Osteocyte (in vitro differentiated cells): ENCODE measurements at regions not wholly inside any gene's neighbourhood (a gene's known extent, or its start where the extent isn't known, plus 50 kb on each side); places are given as distances from the start of the nearest gene placed in this dataset.

ENCODE experiments used
- DNase-seq: peaks from one replicate; pipeline ENCODE4 v3.0.0; 2021; ENCODE audit warnings: mixed read lengths; ENCODE audit not compliant: unreplicated experiment; ENCODE audit errors: extremely low spot score
- H3K27ac Mint-ChIP-seq: one replicate; pipeline ENCODE4 v1.8.0; 2021; ENCODE audit warnings: mild to moderate bottlenecking, mixed read lengths; ENCODE audit not compliant: unreplicated experiment
- H3K27me3 Mint-ChIP-seq: one replicate; pipeline ENCODE4 v1.8.0; 2021; ENCODE audit warnings: mixed read lengths; ENCODE audit not compliant: unreplicated experiment
- H3K36me3 Mint-ChIP-seq: one replicate; pipeline ENCODE4 v1.8.0; 2021; ENCODE audit warnings: mixed read lengths; ENCODE audit not compliant: unreplicated experiment
- H3K4me1 Mint-ChIP-seq: one replicate; pipeline ENCODE4 v1.8.0; 2021; ENCODE audit warnings: mixed read lengths; ENCODE audit not compliant: unreplicated experiment
- H3K4me3 Mint-ChIP-seq: one replicate; pipeline ENCODE4 v1.8.0; 2021; ENCODE audit warnings: mild to moderate bottlenecking, moderate library complexity, mixed read lengths; ENCODE audit not compliant: unreplicated experiment
- H3K9me3 Mint-ChIP-seq: one replicate; pipeline ENCODE4 v1.8.0; 2021; ENCODE audit warnings: mixed read lengths; ENCODE audit not compliant: unreplicated experiment
- TF ChIP-seq, protein P1 (sequence below): fragments of 200-600 bp; sonication (generic); IDR thresholded peaks from 2 replicates; pipeline ENCODE4 v1.5.0; 2021; ENCODE audit warnings: antibody characterized with exemption, mild to moderate bottlenecking, moderate library complexity

DNA sequence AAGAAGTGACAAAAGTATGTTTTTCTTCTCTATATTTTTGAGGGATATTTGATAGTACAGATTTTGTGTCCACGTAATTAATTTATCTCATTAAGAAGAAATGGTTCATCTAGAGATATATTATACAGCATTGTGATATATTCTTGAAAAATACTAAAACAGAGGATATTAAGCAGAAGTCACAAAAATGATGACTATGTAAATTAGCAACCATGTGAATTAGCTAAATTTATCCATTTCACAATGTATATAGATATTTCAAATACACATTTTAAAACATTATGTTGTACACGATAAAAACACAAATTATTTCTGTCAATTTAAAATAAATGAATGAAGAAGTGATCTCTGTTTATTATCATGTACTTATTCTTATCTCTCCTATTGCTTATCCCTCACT is 989.5 kb downstream of the TUSC7 start:
- peaks cover 8% of the 10 kb centered on the region for H3K4me1 Mint-ChIP-seq

DNA sequence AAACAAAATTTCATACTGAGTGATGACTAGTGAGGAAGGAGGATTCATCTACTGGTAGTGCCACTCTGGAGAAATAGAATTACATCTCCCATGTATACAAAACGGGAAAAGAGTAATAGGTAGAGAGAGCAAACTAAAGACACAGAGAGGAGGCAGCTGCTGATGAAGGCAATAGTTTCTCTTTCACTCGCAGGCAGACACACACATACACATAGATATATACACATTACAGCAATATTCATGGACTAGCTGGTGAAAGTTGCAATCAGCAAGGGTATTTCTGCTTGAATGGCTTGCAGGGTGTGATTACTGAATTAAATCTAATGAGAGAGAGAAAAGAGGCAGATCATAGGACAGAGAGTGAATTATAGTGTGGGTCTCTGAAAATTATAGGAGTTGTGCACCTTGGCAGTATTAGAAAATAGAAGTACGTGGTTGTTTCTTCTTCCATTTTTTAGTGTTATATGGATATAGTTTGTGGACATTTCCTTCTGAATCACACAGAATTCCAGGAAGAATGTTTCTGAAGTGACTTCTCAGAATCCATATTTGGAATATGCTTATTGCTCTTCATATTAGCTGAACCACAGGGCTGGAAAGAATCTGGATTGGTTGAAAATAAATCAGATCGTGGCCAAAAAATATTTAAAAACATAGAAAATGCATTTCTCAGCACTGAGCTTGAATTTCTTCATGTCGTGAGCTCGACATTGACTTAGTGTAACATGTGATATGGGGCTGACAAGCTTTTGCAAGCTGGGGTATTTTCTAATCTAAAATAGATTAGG is 991.2 kb downstream of the TUSC7 start:
- no peaks in the 10 kb centered on the region for H3K36me3 Mint-ChIP-seq
- no peak overlapping the region for H3K4me3 Mint-ChIP-seq
- TF ChIP-seq, protein P1, sequence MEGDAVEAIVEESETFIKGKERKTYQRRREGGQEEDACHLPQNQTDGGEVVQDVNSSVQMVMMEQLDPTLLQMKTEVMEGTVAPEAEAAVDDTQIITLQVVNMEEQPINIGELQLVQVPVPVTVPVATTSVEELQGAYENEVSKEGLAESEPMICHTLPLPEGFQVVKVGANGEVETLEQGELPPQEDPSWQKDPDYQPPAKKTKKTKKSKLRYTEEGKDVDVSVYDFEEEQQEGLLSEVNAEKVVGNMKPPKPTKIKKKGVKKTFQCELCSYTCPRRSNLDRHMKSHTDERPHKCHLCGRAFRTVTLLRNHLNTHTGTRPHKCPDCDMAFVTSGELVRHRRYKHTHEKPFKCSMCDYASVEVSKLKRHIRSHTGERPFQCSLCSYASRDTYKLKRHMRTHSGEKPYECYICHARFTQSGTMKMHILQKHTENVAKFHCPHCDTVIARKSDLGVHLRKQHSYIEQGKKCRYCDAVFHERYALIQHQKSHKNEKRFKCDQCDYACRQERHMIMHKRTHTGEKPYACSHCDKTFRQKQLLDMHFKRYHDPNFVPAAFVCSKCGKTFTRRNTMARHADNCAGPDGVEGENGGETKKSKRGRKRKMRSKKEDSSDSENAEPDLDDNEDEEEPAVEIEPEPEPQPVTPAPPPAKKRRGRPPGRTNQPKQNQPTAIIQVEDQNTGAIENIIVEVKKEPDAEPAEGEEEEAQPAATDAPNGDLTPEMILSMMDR: no peak
- H3K9me3 Mint-ChIP-seq: no peaks in the 10 kb centered on the region
- DNase-seq: no peak
- H3K4me1 Mint-ChIP-seq: peaks cover 17% of the 10 kb centered on the region
- H3K27ac Mint-ChIP-seq: no peak overlapping the region
- H3K27me3 Mint-ChIP-seq: peaks cover 22% of the 10 kb centered on the region

More for the DNA sequence above, 989.5 kb downstream of the TUSC7 start:
- TF ChIP-seq, protein P1: no peak
- H3K4me3 Mint-ChIP-seq: no peak overlapping the region
- DNase-seq: no peak
- no peak overlapping the region for H3K27ac Mint-ChIP-seq
- no peaks in the 10 kb centered on the region for H3K9me3 Mint-ChIP-seq
- no peaks in the 10 kb centered on the region for H3K36me3 Mint-ChIP-seq
- peaks cover 23% of the 10 kb centered on the region for H3K27me3 Mint-ChIP-seq

DNA sequence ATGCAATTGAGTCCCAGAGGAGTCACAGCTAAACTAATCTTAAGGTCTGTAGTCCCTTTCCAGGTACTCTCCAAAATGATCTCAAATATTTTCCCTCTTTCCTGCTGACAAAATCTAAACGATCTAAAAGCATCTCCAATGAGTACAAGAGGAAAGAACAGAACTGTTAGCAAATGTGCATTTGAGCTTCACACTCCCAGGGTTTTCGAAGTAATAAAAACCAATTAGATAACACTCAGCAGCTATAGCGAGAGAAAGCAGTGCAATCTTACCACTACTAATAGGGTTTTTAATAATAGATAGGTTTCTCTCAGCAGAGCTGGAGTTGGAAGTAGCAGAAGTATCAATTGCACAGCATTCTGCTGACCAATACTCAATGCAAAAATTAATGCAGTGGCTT is 995.4 kb downstream of the TUSC7 start:
- no peak for DNase-seq
- TF ChIP-seq, protein P1: no peak
- H3K4me1 Mint-ChIP-seq: peaks cover 36% of the 10 kb centered on the region
- H3K27ac Mint-ChIP-seq: no peak overlapping the region
- H3K36me3 Mint-ChIP-seq: no peaks in the 10 kb centered on the region
- H3K27me3 Mint-ChIP-seq: peaks cover 16% of the 10 kb centered on the region
- no peaks in the 10 kb centered on the region for H3K9me3 Mint-ChIP-seq
- no peak overlapping the region for H3K4me3 Mint-ChIP-seq

DNA sequence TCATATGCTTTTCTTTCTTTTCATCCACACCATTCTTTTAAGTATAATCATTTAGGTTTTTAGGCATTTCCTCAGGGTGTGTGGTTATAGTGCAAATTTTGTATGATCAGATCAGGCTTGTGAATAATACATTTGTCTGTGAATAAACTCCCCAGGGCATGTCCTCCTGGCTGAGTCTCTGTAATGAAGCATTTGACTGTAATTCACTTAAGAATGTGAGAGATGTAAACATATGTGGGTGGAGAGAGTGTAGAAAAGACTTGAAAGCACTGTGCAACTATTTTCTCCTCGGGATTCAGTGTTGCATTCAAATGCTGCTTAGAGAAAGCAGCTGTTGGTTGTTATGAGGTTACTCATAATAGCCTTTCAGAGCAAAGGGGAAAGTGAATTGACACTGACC is 996.5 kb downstream of the TUSC7 start:
- peak overlapping the region; percentile 19 for H3K27ac Mint-ChIP-seq

DNA sequence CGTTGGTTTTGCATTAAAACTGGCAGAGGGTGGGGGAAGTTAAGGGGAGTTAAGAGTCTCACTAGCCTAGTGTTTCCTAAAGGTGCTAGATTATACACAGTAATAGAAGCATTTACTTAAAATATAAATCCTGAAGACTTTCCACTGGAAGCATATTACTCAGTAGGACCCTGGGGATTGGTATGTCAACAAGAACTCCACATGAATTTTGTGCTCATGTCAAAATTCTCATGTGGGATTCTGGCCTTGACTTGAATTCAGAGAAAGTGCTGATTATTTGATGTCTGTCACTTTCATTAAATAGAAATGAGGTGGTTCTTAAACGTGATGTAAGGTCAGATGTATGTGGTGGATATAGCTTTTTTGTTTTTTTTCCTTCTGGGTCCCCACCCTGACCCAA is 997.2 kb downstream of the TUSC7 start:
- no peaks in the 10 kb centered on the region for H3K9me3 Mint-ChIP-seq
- peaks cover 11% of the 10 kb centered on the region for H3K27me3 Mint-ChIP-seq
- H3K36me3 Mint-ChIP-seq: no peaks in the 10 kb centered on the region
- no peak for DNase-seq
- peaks cover 28% of the 10 kb centered on the region for H3K4me1 Mint-ChIP-seq
- H3K4me3 Mint-ChIP-seq: no peak overlapping the region
- TF ChIP-seq, protein P1: no peak
- H3K27ac Mint-ChIP-seq: peak overlapping the region; percentile 20

More for the DNA sequence above, 996.5 kb downstream of the TUSC7 start:
- Mint-ChIP-seq H3K9me3 (no peaks in the 10 kb centered on the region), H3K4me1 (peaks cover 28% of the 10 kb centered on the region), H3K27me3 (peaks cover 12% of the 10 kb centered on the region), H3K36me3 (no peaks in the 10 kb centered on the region), H3K4me3 (no peak overlapping the region)
- TF ChIP-seq, protein P1: no peak
- no peak for DNase-seq
